ENCODE measurements at regions not wholly inside any gene's neighbourhood (a gene's known extent, or its start where the extent isn't known, plus 50 kb on each side); places are given as distances from the start of the nearest gene placed in this dataset. TPM values are rescaled to one million over a fixed set of nuclear protein-coding genes. Genes with fewer than 3 reads are reported as not detected.

DNA sequence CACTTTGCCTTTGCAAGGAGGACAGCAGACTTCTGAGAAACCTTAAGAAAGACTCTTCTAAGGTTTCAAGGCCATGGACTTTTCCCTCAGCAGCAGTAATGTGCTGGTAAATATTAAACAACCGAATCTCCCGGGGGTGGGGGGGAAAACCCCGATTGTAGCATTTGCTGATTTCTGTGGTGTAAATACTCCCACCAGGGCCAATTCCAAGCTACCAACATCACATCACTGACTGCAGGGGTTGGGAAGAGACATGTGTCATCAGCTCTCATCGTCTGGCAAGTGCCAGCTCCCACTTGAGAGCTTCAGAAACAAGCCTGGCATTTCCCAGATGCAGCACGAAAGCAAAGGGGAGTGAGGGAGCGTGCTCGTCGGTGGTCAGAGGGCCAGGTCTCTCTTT, 101.2 kb downstream of the BCOR start:
- CTCF ChIA-PET: no interaction called here
- Histone ChIP-seq H3K36me3 (ENCODE audit: control insufficient read depth, insufficient read depth, low read length) (no peaks in the 10 kb centered on the region), H3K27me3 (ENCODE audit: control insufficient read depth, insufficient read depth, low read length) (no peaks in the 10 kb centered on the region), H3K4me3 (ENCODE audit: low read depth, low read length) (no peak overlapping the region)
- POLR2A ChIA-PET: no interaction called here
- TF ChIP-seq, protein P1, sequence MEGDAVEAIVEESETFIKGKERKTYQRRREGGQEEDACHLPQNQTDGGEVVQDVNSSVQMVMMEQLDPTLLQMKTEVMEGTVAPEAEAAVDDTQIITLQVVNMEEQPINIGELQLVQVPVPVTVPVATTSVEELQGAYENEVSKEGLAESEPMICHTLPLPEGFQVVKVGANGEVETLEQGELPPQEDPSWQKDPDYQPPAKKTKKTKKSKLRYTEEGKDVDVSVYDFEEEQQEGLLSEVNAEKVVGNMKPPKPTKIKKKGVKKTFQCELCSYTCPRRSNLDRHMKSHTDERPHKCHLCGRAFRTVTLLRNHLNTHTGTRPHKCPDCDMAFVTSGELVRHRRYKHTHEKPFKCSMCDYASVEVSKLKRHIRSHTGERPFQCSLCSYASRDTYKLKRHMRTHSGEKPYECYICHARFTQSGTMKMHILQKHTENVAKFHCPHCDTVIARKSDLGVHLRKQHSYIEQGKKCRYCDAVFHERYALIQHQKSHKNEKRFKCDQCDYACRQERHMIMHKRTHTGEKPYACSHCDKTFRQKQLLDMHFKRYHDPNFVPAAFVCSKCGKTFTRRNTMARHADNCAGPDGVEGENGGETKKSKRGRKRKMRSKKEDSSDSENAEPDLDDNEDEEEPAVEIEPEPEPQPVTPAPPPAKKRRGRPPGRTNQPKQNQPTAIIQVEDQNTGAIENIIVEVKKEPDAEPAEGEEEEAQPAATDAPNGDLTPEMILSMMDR (IDR thresholded peaks at IDR 0.05; ENCODE audit: insufficient read depth, low read depth, low read length): no peak
- no peak for DNase-seq (ENCODE audit: low read depth)

DNA sequence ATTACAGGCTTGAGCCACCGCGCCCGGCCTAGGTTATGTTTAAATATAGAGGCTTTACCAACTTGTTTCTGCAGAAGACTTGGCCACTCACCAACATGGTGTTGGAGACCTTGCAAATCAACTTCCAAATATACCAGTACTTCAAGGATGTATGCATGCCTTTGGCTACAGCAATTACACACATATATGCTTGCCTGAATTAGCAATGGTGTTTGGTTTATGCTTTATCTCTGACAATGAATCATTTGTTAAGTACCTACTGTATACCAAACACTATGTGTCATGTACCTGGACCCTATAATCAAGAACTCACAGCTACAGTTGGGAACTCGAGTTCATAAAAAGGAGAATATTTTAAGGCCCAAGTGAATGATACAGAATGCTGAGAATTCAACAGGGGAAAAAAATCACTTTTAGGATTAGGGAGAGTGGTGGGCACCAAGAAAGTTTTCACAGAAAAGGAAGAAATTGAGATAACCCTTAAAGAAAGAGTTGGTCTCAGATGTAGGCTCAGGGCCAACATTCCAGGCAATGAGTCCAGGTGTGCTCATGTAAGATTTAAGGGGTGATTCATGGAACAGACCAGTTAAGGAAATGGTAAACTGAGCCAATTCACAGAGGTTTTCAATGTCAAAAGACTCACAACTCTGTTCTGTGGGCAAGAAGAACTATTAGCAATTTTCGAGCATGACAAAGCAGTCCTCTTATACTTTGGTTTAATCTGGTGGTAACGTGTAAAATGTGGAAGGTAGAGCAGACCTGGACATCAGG, 98.9 kb downstream of the BCOR start:
- Histone ChIP-seq H3K4me3 (ENCODE audit: low read depth, low read length) (no peak overlapping the region), H3K27me3 (ENCODE audit: control insufficient read depth, insufficient read depth, low read length) (no peaks in the 10 kb centered on the region), H3K36me3 (ENCODE audit: control insufficient read depth, insufficient read depth, low read length) (no peaks in the 10 kb centered on the region)
- DNase-seq (ENCODE audit: low read depth): no peak
- CTCF ChIA-PET: no interaction called here
- POLR2A ChIA-PET: no interaction called here
- TF ChIP-seq, protein P1 (IDR thresholded peaks at IDR 0.05; ENCODE audit: insufficient read depth, low read depth, low read length): no peak

Small RNAs in the stretch of these regions (small RNA-seq; reads per million reads assigned to genes)
- gene MIR1587 (ENCODE audit: insufficient read length, low read depth, low replicate concordance) (not detected), gene MIR3937 (ENCODE audit: insufficient read length, low read depth, low replicate concordance) (not detected), gene RN7SL732P (ENCODE audit: insufficient read length, low read depth, low replicate concordance) (not detected), gene RNU6-591P (ENCODE audit: insufficient read length, low read depth, low replicate concordance) (not detected)

All from BJ (cell line).